ENCODE measurements at regions not wholly inside any gene's neighbourhood (a gene's known extent, or its start where the extent isn't known, plus 50 kb on each side); places are given as distances from the start of the nearest gene placed in this dataset.
"Not testable (repeated sequence)": the region's sequence is repeated elsewhere in the genome, so short reads cannot be mapped to it uniquely, and the experiment has no call there.

GRCh38 chr2:158866082-158866481 lies 71.0 kb downstream of the DAPL1 start:
- TF ChIP-seq RBBP5 (IDR thresholded peaks at IDR 0.05; ENCODE audit: borderline replicate concordance, low read depth, low read length); POLR2A (IDR thresholded peaks at IDR 0.05; ENCODE audit: control extremely low read depth in 1 of 2, low read depth in 2 of 2, low read length in 2 of 2); CTCF (IDR thresholded peaks at IDR 0.05; ENCODE audit: control extremely low read depth in 1 of 3, insufficient read depth in 1 of 3, low read depth in 1 of 3, low read length in 3 of 3); POLR2AphosphoS5 (IDR thresholded peaks at IDR 0.05; ENCODE audit: low read depth, low read length); SP1 (IDR thresholded peaks at IDR 0.05; ENCODE audit: low read depth, low read length); POU5F1 (IDR thresholded peaks at IDR 0.05; ENCODE audit: low read depth, low read length); TCF12 (IDR thresholded peaks at IDR 0.05; ENCODE audit: low read depth, low read length); CHD2 (IDR thresholded peaks at IDR 0.05; ENCODE audit: low read length); RNF2 (IDR thresholded peaks at IDR 0.05; ENCODE audit: borderline replicate concordance, low read depth, low read length, missing control alignments, poor library complexity, severe bottlenecking); ZNF274 (IDR thresholded peaks at IDR 0.05; ENCODE audit: borderline replicate concordance, extremely low read depth, low read length): not testable (repeated sequence)
